NCI-H524 treated with DMSO at 0.1 percent for 48 hours (cell line): ENCODE measurements at regions not wholly inside any gene's neighbourhood (a gene's known extent, or its start where the extent isn't known, plus 50 kb on each side); places are given as distances from the start of the nearest gene placed in this dataset.
"Not testable (repeated sequence)": the region's sequence is repeated elsewhere in the genome, so short reads cannot be mapped to it uniquely, and the experiment has no call there.

Experiments used
- DNase-seq: peaks from one replicate; lab custom pipeline; 2025; lab: John Stamatoyannopoulos, UW

GRCh38 chr4:14169940-14170339, 542.4 kb upstream of the BOD1L1 start:
- not testable (repeated sequence) for DNase-seq

GRCh38 chr4:14176613-14177012, 549.1 kb upstream of the BOD1L1 start:
- DNase-seq = no peak

- DNase-seq = no peak
These were observed 550.5 kb upstream of the BOD1L1 start for GRCh38 chr4:14177987-14178386.

- no peak for DNase-seq
These were observed 550.9 kb upstream of the BOD1L1 start for GRCh38 chr4:14178421-14178820.

GRCh38 chr4:14180166-14180565, 552.6 kb upstream of the BOD1L1 start:
- no peak for DNase-seq

- DNase-seq = no peak
These were observed 553.6 kb upstream of the BOD1L1 start for GRCh38 chr4:14180983-14181601.

- DNase-seq = no peak
These were observed 554.6 kb upstream of the BOD1L1 start for GRCh38 chr4:14182148-14182547.

- peak; percentile 76 for DNase-seq
These were observed 556.7 kb upstream of the BOD1L1 start for GRCh38 chr4:14184265-14184664.

- DNase-seq = no peak
These were observed 557.2 kb upstream of the BOD1L1 start for GRCh38 chr4:14184767-14185166.

GRCh38 chr4:14188214-14188613, 560.7 kb upstream of the BOD1L1 start:
- no peak for DNase-seq

- no peak for DNase-seq
These were observed 566.1 kb upstream of the BOD1L1 start for GRCh38 chr4:14193601-14194000.

- no peak for DNase-seq
These were observed 568.6 kb upstream of the BOD1L1 start for GRCh38 chr4:14196131-14196530.

GRCh38 chr4:14215116-14215770, 587.7 kb upstream of the BOD1L1 start:
- no peak for DNase-seq

- no peak for DNase-seq
These were observed 589.9 kb upstream of the BOD1L1 start for GRCh38 chr4:14217401-14217800.

- DNase-seq = no peak
These were observed 591.1 kb upstream of the BOD1L1 start for GRCh38 chr4:14218641-14219040.

GRCh38 chr4:14221176-14221575, 593.7 kb upstream of the BOD1L1 start:
- no peak for DNase-seq

- no peak for DNase-seq
These were observed 595.0 kb upstream of the BOD1L1 start for GRCh38 chr4:14222377-14223029.

- no peak for DNase-seq
These were observed 595.9 kb upstream of the BOD1L1 start for GRCh38 chr4:14223461-14223860.

GRCh38 chr4:14225688-14226207, 598.2 kb upstream of the BOD1L1 start:
- no peak for DNase-seq

GRCh38 chr4:14233126-14233525, 605.6 kb upstream of the BOD1L1 start:
- DNase-seq = no peak

GRCh38 chr4:14234307-14234706, 606.8 kb upstream of the BOD1L1 start:
- DNase-seq = no peak

- DNase-seq = no peak
These were observed 608.8 kb upstream of the BOD1L1 start for GRCh38 chr4:14236359-14236758.

- DNase-seq = no peak
These were observed 610.4 kb upstream of the BOD1L1 start for GRCh38 chr4:14237911-14238310.
